ENCODE measurements at regions not wholly inside any gene's neighbourhood (a gene's known extent, or its start where the extent isn't known, plus 50 kb on each side); places are given as distances from the start of the nearest gene placed in this dataset.

DNA sequence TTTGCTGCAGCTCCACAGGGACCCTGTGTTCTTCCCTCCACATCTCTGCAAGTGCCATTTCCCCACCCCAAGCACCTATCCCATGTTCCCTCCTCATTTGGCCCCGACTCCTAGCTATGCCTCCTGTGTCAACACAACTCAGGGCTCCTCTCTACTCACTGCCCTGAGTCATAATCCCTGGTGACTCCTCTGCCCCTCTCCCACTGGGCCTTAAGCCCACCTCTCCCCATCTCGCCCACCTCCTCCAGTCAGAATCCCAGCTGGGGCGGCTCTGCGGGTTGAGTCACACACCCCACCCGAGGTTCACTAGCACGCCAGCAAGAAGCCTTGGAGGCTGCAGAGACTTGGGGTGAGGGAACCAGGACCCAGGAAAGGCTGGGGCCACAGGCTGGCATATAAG is 346.2 kb downstream of the FOXL1 start:
- TF ChIP-seq, protein P1, sequence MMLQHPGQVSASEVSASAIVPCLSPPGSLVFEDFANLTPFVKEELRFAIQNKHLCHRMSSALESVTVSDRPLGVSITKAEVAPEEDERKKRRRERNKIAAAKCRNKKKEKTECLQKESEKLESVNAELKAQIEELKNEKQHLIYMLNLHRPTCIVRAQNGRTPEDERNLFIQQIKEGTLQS (CRISPR knock-in tag; conservative IDR thresholded peaks at IDR 0.05): no peak
- TF ChIP-seq ZNF671 (CRISPR knock-in tag; IDR thresholded peaks at IDR 0.05) (no peak), TEAD4 (CRISPR knock-in tag; IDR thresholded peaks at IDR 0.05) (no peak)
